ENCODE measurements at regions not wholly inside any gene's neighbourhood (a gene's known extent, or its start where the extent isn't known, plus 50 kb on each side); places are given as distances from the start of the nearest gene placed in this dataset.

- ATAC-seq: no peak
- no peak for DNase-seq (ENCODE audit: missing footprints)
- intact Hi-C loops (cut with DNase I): no loop called here
Observed at GRCh38 chr2:196551014-196551413, 88.5 kb upstream of the CCDC150 start.

- no peak for DNase-seq (ENCODE audit: missing footprints)
- ATAC-seq: no peak
- intact Hi-C loops (cut with DNase I): no loop called here
Observed at GRCh38 chr2:196555161-196555560, 84.4 kb upstream of the CCDC150 start.

- no peak for ATAC-seq
- intact Hi-C loops (cut with DNase I): no loop called here
- DNase-seq (ENCODE audit: missing footprints): no peak
Observed at GRCh38 chr2:196555726-196556125, 83.8 kb upstream of the CCDC150 start.

- no peak for DNase-seq (ENCODE audit: missing footprints)
- ATAC-seq: no peak
- intact Hi-C loops (cut with DNase I): no loop called here
Observed at GRCh38 chr2:196558497-196558896, 81.0 kb upstream of the CCDC150 start.

GRCh38 chr2:196563876-196564275 lies 75.6 kb upstream of the CCDC150 start:
- no peak for ATAC-seq
- intact Hi-C loops (cut with DNase I): no loop called here
- no peak for DNase-seq (ENCODE audit: missing footprints)

GRCh38 chr2:196565106-196565765 lies 74.3 kb upstream of the CCDC150 start:
- ATAC-seq (no peak), DNase-seq (ENCODE audit: missing footprints) (no peak)
- intact Hi-C loops (cut with DNase I): no loop called here

GRCh38 chr2:196565982-196566381 lies 73.5 kb upstream of the CCDC150 start:
- no peak for DNase-seq (ENCODE audit: missing footprints)
- intact Hi-C loops (cut with DNase I): no loop called here
- ATAC-seq: no peak

- intact Hi-C loops (cut with DNase I): no loop called here
- DNase-seq (ENCODE audit: missing footprints) (no peak), ATAC-seq (peak; percentile 28)
Observed at GRCh38 chr2:196566961-196567666, 72.4 kb upstream of the CCDC150 start.

GRCh38 chr2:196568506-196568905 lies 71.0 kb upstream of the CCDC150 start:
- DNase-seq (ENCODE audit: missing footprints) (no peak), ATAC-seq (no peak)
- intact Hi-C loops (cut with DNase I): no loop called here

- ATAC-seq (no peak), DNase-seq (ENCODE audit: missing footprints) (no peak)
- intact Hi-C loops (cut with DNase I): no loop called here
Observed at GRCh38 chr2:196584903-196585302, 54.6 kb upstream of the CCDC150 start.

GRCh38 chr2:196586511-196586991 lies 53.0 kb upstream of the CCDC150 start:
- intact Hi-C loops (cut with DNase I): no loop called here
- no peak for ATAC-seq

GRCh38 chr2:196587056-196587455 lies 52.5 kb upstream of the CCDC150 start:
- no peak for DNase-seq (ENCODE audit: missing footprints)
- no peak for ATAC-seq
- intact Hi-C loops (cut with DNase I): no loop called here

More at GRCh38 chr2:196586511-196586991, 53.0 kb upstream of the CCDC150 start:
- DNase-seq (ENCODE audit: missing footprints): no peak

GRCh38 chr2:196587739-196588138 lies 51.8 kb upstream of the CCDC150 start:
- ATAC-seq: no peak
- no peak for DNase-seq (ENCODE audit: missing footprints)
- intact Hi-C loops (cut with DNase I): no loop called here

- intact Hi-C loops (cut with DNase I): no loop called here
- DNase-seq (ENCODE audit: missing footprints) (no peak), ATAC-seq (no peak)
Observed at GRCh38 chr2:196589419-196589818, 50.1 kb upstream of the CCDC150 start.
